ENCODE measurements at regions not wholly inside any gene's neighbourhood (a gene's known extent, or its start where the extent isn't known, plus 50 kb on each side); places are given as distances from the start of the nearest gene placed in this dataset.

GRCh38 chr6:167505199-167505598, 180.3 kb downstream of the TTLL2 start:
- TF ChIP-seq CTCF (IDR thresholded peaks at IDR 0.05) (no peak), POLR2A (IDR thresholded peaks at IDR 0.05) (no peak)

All from right lobe of liver (tissue), 4 donors.